ENCODE measurements at regions not wholly inside any gene's neighbourhood (a gene's known extent, or its start where the extent isn't known, plus 50 kb on each side); places are given as distances from the start of the nearest gene placed in this dataset.
A peak's percentile ranks its signal among the peaks of the same experiment; 100 is the strongest.

DNA sequence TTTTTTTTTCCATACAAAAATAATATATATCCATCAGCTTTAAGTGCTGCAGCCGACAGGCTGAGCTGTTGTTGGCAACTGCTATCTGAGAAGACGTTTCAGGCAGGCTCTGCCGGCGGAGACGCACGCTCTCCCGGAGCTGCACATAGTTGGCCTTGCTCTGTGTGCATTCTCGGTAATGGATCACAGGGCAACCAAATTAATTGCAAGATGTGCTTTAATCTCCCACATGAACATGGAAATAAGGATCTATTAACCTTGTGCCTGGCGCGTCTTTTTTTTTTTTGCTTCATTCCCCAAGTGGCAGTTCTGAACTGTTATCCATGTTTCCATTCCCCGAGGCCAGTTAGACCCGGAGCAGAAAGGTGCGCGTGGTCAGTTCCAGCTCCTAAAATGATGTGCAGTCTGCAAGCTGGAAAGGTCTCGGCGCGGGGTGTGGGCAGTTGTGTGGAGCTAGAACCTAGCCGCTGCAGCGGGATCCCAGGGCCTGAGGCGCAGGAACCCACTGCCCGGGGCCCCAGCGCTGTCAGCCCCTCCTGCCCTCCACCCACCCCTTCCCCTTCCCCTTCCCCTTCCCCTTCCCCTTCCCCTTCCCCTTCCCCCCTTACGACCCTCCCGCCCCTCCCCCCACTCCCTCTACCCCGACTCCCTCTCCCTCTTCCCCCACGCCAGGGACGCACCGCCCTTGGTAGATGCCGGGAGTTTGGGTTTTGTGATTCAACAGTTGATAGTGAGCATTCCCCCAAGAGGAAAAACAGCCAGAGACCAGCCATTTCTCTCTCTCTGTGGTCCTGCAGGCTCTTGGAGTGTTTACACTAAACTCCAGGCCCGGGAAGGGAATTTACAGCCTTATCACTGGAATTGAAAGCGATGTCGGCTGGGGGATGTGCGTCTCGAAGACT lies 137.8 kb downstream of the CEP120 start:
- intact Hi-C loops (cut with micrococcal nuclease; ENCODE audit: unreplicated experiment) (no loop called here), in situ Hi-C loops (cut with HindIII; ENCODE audit: low pct_unique_long_range_greater_than_20kb, low sequenced_read_pairs) (no loop called here)
- Histone ChIP-seq H3K9me3 (ENCODE audit: control insufficient read depth, insufficient read depth, low read depth, low read length) (no peaks in the 10 kb centered on the region), H3K27ac (ENCODE audit: low read length) (no peak overlapping the region), H3K36me3 (ENCODE audit: control insufficient read depth, insufficient read depth, low read length) (no peaks in the 10 kb centered on the region), H3K4me3 (ENCODE audit: low read depth in 2 of 2, low read length in 2 of 2) (peak overlapping the region; percentile 17 to 21; a peak in 1 of 4 replicates), H3K27me3 (ENCODE audit: control insufficient read depth, insufficient read depth, low read length) (peaks cover 28% of the 10 kb centered on the region), H3K4me1 (ENCODE audit: control insufficient read depth, insufficient read depth, low read length) (no peaks in the 10 kb centered on the region)
- no peak for TF ChIP-seq POLR2AphosphoS5 (IDR thresholded peaks at IDR 0.05; ENCODE audit: low read depth, low read length)
- no peak for TF ChIP-seq SIN3A (IDR thresholded peaks at IDR 0.05; ENCODE audit: borderline replicate concordance, insufficient read depth, low read depth, low read length)
- TF ChIP-seq, protein P1, sequence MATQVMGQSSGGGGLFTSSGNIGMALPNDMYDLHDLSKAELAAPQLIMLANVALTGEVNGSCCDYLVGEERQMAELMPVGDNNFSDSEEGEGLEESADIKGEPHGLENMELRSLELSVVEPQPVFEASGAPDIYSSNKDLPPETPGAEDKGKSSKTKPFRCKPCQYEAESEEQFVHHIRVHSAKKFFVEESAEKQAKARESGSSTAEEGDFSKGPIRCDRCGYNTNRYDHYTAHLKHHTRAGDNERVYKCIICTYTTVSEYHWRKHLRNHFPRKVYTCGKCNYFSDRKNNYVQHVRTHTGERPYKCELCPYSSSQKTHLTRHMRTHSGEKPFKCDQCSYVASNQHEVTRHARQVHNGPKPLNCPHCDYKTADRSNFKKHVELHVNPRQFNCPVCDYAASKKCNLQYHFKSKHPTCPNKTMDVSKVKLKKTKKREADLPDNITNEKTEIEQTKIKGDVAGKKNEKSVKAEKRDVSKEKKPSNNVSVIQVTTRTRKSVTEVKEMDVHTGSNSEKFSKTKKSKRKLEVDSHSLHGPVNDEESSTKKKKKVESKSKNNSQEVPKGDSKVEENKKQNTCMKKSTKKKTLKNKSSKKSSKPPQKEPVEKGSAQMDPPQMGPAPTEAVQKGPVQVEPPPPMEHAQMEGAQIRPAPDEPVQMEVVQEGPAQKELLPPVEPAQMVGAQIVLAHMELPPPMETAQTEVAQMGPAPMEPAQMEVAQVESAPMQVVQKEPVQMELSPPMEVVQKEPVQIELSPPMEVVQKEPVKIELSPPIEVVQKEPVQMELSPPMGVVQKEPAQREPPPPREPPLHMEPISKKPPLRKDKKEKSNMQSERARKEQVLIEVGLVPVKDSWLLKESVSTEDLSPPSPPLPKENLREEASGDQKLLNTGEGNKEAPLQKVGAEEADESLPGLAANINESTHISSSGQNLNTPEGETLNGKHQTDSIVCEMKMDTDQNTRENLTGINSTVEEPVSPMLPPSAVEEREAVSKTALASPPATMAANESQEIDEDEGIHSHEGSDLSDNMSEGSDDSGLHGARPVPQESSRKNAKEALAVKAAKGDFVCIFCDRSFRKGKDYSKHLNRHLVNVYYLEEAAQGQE (IDR thresholded peaks at IDR 0.05; ENCODE audit: insufficient read depth in 1 of 2, low read depth in 2 of 2, low read length in 1 of 2), result no peak
- TF ChIP-seq, protein P2, sequence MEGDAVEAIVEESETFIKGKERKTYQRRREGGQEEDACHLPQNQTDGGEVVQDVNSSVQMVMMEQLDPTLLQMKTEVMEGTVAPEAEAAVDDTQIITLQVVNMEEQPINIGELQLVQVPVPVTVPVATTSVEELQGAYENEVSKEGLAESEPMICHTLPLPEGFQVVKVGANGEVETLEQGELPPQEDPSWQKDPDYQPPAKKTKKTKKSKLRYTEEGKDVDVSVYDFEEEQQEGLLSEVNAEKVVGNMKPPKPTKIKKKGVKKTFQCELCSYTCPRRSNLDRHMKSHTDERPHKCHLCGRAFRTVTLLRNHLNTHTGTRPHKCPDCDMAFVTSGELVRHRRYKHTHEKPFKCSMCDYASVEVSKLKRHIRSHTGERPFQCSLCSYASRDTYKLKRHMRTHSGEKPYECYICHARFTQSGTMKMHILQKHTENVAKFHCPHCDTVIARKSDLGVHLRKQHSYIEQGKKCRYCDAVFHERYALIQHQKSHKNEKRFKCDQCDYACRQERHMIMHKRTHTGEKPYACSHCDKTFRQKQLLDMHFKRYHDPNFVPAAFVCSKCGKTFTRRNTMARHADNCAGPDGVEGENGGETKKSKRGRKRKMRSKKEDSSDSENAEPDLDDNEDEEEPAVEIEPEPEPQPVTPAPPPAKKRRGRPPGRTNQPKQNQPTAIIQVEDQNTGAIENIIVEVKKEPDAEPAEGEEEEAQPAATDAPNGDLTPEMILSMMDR (IDR thresholded peaks at IDR 0.05), result no peak
- TF ChIP-seq TCF7L2 (IDR thresholded peaks at IDR 0.05; ENCODE audit: low read depth, low read length), result no peak
- ChIA-PET CTCF (no interaction called here), POLR2A (no interaction called here)
- DNase-seq (ENCODE audit: low read depth, low spot score) (no peak), ATAC-seq (peak; percentile 68; the same call in 1 of the 2 replicates)
- no TSS peak for BruUV-seq (replicated peaks)

DNA sequence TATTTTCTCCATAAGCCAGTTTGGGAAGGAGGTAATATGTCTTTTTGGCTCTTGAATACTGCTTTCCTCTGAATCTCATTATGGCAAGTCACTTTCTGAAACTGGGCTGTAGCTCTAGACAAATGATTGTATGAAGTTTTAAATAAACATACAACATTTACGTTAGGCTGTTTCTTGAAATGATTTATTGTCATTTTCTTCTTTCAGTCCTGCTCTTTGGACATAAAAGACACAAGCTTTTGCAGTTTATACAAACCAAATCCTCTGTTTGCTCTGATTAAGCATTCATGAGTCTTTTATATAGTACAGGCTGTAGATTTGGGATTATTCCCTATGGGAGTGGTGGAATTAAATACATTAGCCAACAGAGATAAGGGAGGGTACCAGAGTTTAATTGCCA lies 139.7 kb downstream of the CEP120 start:
- intact Hi-C loops (cut with micrococcal nuclease; ENCODE audit: unreplicated experiment) (no loop called here), in situ Hi-C loops (cut with HindIII; ENCODE audit: low pct_unique_long_range_greater_than_20kb, low sequenced_read_pairs) (no loop called here)
- POLR2A ChIA-PET, result no interaction called here
- no peak overlapping the region for H3K4me3 ChIP-seq (ENCODE audit: low read depth in 2 of 2, low read length in 2 of 2)
- TF ChIP-seq TCF7L2 (IDR thresholded peaks at IDR 0.05; ENCODE audit: low read depth, low read length) (no peak), POLR2AphosphoS5 (IDR thresholded peaks at IDR 0.05; ENCODE audit: low read depth, low read length) (no peak)
- TF ChIP-seq, protein P1 (IDR thresholded peaks at IDR 0.05; ENCODE audit: insufficient read depth in 1 of 2, low read depth in 2 of 2, low read length in 1 of 2), result no peak
- TF ChIP-seq, protein P2 (IDR thresholded peaks at IDR 0.05), result no peak
- H3K27me3 ChIP-seq (ENCODE audit: control insufficient read depth, insufficient read depth, low read length), result peaks cover 30% of the 10 kb centered on the region
- no peaks in the 10 kb centered on the region for H3K36me3 ChIP-seq (ENCODE audit: control insufficient read depth, insufficient read depth, low read length)
- DNase-seq (ENCODE audit: low read depth, low spot score) (no peak), ATAC-seq (no peak)
- no peaks in the 10 kb centered on the region for H3K4me1 ChIP-seq (ENCODE audit: control insufficient read depth, insufficient read depth, low read length)
- CTCF ChIA-PET, result no interaction called here
- no TSS peak for BruUV-seq (replicated peaks)
- H3K9me3 ChIP-seq (ENCODE audit: control insufficient read depth, insufficient read depth, low read depth, low read length), result no peaks in the 10 kb centered on the region
- no peak overlapping the region for H3K27ac ChIP-seq (ENCODE audit: low read length)

All from Panc1 (cell line).